ENCODE measurements at regions not wholly inside any gene's neighbourhood (a gene's known extent, or its start where the extent isn't known, plus 50 kb on each side); places are given as distances from the start of the nearest gene placed in this dataset.

- CTCF ChIA-PET, result no interaction called here
- no peak overlapping the region for H3K27ac ChIP-seq
- no peak for TF ChIP-seq CTCF (conservative IDR thresholded peaks at IDR 0.05; ENCODE audit: low read depth)
- no peak for DNase-seq (ENCODE audit: low spot score)
- POLR2A ChIA-PET (ENCODE audit: low non-redundant PET), result no interaction called here
These were observed 51.9 kb upstream of the EXOC2 start for GRCh38 chr6:744666-745353.

GRCh38 chr6:743320-744096 is 50.6 kb upstream of the EXOC2 start:
- TF ChIP-seq CTCF (conservative IDR thresholded peaks at IDR 0.05; ENCODE audit: low read depth), result no peak
- DNase-seq (ENCODE audit: low spot score), result no peak
- ChIA-PET CTCF (no interaction called here), POLR2A (ENCODE audit: low non-redundant PET) (no interaction called here)
- H3K27ac ChIP-seq, result no peak overlapping the region

All from RWPE1 (cell line).